Hippocampal formation (tissue), 2 donors: ENCODE measurements at regions not wholly inside any gene's neighbourhood (a gene's known extent, or its start where the extent isn't known, plus 50 kb on each side); places are given as distances from the start of the nearest gene placed in this dataset.

ENCODE experiments used
- DNase-seq, 2 donors: peaks; one replicate each; lab custom pipeline; 2025; lab: John Stamatoyannopoulos, UW

GRCh38 chr16:54677308-54677950, 253.2 kb upstream of the IRX5 start:
- DNase-seq: no peak

- no peak for DNase-seq
Observed at GRCh38 chr16:54673313-54673712, 257.4 kb upstream of the IRX5 start.

- DNase-seq: no peak
Observed at GRCh38 chr16:54672500-54672899, 258.2 kb upstream of the IRX5 start.

GRCh38 chr16:54657709-54658102, 273.0 kb upstream of the IRX5 start:
- DNase-seq: no peak

- no peak for DNase-seq
Observed at GRCh38 chr16:54657058-54657708, 273.5 kb upstream of the IRX5 start.

GRCh38 chr16:54655121-54655590, 275.5 kb upstream of the IRX5 start:
- DNase-seq: no peak

- no peak for DNase-seq
Observed at GRCh38 chr16:54654429-54654828, 276.2 kb upstream of the IRX5 start.

GRCh38 chr16:54652201-54652770, 278.4 kb upstream of the IRX5 start:
- no peak for DNase-seq

GRCh38 chr16:54651440-54652195, 279.0 kb upstream of the IRX5 start:
- peak; percentile 10 to 27 for DNase-seq

GRCh38 chr16:54649876-54650275, 280.8 kb upstream of the IRX5 start:
- DNase-seq: no peak

GRCh38 chr16:54648575-54648974, 282.1 kb upstream of the IRX5 start:
- no peak for DNase-seq

- no peak for DNase-seq
Observed at GRCh38 chr16:54647725-54648221, 282.9 kb upstream of the IRX5 start.

- DNase-seq: no peak
Observed at GRCh38 chr16:54647216-54647615, 283.4 kb upstream of the IRX5 start.

GRCh38 chr16:54645345-54645744, 285.3 kb upstream of the IRX5 start:
- DNase-seq: no peak

GRCh38 chr16:54636221-54636793, 294.4 kb upstream of the IRX5 start:
- DNase-seq: no peak

GRCh38 chr16:54633943-54634362, 296.7 kb upstream of the IRX5 start:
- DNase-seq: peak in 1 of 2 donors; percentile 3

- DNase-seq: no peak
Observed at GRCh38 chr16:54632322-54633220, 298.1 kb upstream of the IRX5 start.

- DNase-seq: no peak
Observed at GRCh38 chr16:54631782-54632181, 298.9 kb upstream of the IRX5 start.

GRCh38 chr16:54630284-54630967, 300.2 kb upstream of the IRX5 start:
- DNase-seq: no peak
